ENCODE measurements at regions not wholly inside any gene's neighbourhood (a gene's known extent, or its start where the extent isn't known, plus 50 kb on each side); places are given as distances from the start of the nearest gene placed in this dataset.

GRCh38 chr13:107788464-107789165 is 426.7 kb downstream of the LIG4 start:
- no peak for TF ChIP-seq CTCF (IDR thresholded peaks at IDR 0.05)
- no peak for TF ChIP-seq MEF2A (IDR thresholded peaks at IDR 0.05; ENCODE audit: borderline replicate concordance, low read depth)
